Central memory CD8-positive, alpha-beta T cell (primary cell): ENCODE measurements at regions not wholly inside any gene's neighbourhood (a gene's known extent, or its start where the extent isn't known, plus 50 kb on each side); places are given as distances from the start of the nearest gene placed in this dataset.

Source experiments
- ATAC-seq: fragments of 150-1000 bp; cut with Tn5 transposase; replicated peaks from 2 replicates; pipeline ENCODE4 v1.10.0; 2022; ENCODE audit warnings: mild to moderate bottlenecking, moderate FRiP score, moderate number of reproducible peaks; ENCODE audit not compliant: poor library complexity, severe bottlenecking; ENCODE audit errors: extremely low read depth
- DNase-seq, 2 donors: peaks; one replicate each; pipeline ENCODE4 v3.0.0; 2021; ENCODE audit warnings: low spot score in 2 of 2
- H3K27ac Mint-ChIP-seq: one replicate; pipeline ENCODE4 v1.8.0; 2022; ENCODE audit warnings: low read depth, mild to moderate bottlenecking, moderate library complexity, mixed read lengths
- H3K27me3 Mint-ChIP-seq: one replicate; pipeline ENCODE4 v1.8.0; 2022; ENCODE audit warnings: mixed read lengths
- H3K36me3 Mint-ChIP-seq: one replicate; pipeline ENCODE4 v1.8.0; 2022; ENCODE audit warnings: mild to moderate bottlenecking, moderate library complexity, mixed read lengths; ENCODE audit not compliant: insufficient read depth
- H3K4me1 Mint-ChIP-seq: one replicate; pipeline ENCODE4 v1.8.0; 2022; ENCODE audit warnings: mixed read lengths
- H3K4me3 Mint-ChIP-seq: one replicate; pipeline ENCODE4 v1.8.0; 2022; ENCODE audit warnings: mild to moderate bottlenecking, moderate library complexity, mixed read lengths
- H3K9me3 Mint-ChIP-seq: one replicate; pipeline ENCODE4 v1.8.0; 2022; ENCODE audit warnings: mixed read lengths

DNA sequence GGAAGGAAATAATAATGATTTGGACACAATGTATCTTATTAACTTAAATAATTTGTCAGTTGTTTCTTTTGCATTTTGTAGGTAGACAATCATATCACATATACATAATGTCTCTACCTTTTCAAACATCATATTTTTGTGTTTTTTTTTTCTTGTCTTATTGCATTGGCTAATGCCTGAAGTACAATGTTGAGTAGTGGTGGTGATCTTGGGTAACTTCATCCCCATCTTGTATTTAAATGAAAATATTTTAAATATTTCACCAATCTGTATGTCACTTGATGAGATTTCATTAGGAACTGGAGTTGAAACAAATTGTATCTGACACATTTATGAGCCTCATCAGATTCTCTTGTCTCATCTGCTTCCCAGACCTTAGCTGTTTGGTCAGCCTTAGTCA is 109.7 kb upstream of the LHX5 start:
- Mint-ChIP-seq H3K27me3 (peaks cover 62% of the 10 kb centered on the region), H3K4me3 (no peak overlapping the region), H3K27ac (no peak overlapping the region), H3K36me3 (no peaks in the 10 kb centered on the region), H3K4me1 (no peaks in the 10 kb centered on the region), H3K9me3 (peaks cover 7% of the 10 kb centered on the region)
- no peak for DNase-seq
- no peak for ATAC-seq

DNA sequence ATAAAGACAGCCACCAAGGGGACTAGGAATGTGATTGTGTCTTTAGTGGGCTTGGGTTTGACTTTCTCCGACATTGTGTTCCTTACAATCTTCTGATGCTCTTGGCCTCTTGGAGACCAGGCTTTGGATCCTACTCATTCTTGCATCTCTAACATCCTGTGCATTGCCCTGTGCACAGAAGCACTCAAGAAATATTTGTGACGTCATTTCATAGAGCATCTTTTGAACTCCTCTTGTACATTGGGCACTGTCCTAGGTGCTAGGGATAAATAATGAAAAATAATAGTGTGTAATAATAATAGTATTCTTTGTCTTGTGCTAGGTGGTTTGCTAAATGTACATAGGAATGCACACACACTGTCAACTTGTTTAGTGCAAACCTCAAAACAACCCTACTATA is 108.8 kb upstream of the LHX5 start:
- H3K36me3 Mint-ChIP-seq = no peaks in the 10 kb centered on the region
- no peak for ATAC-seq
- H3K27me3 Mint-ChIP-seq = peaks cover 70% of the 10 kb centered on the region
- no peaks in the 10 kb centered on the region for H3K4me1 Mint-ChIP-seq
- H3K4me3 Mint-ChIP-seq = no peak overlapping the region
- H3K9me3 Mint-ChIP-seq = peaks cover 7% of the 10 kb centered on the region
- no peak for DNase-seq
- H3K27ac Mint-ChIP-seq = no peak overlapping the region

DNA sequence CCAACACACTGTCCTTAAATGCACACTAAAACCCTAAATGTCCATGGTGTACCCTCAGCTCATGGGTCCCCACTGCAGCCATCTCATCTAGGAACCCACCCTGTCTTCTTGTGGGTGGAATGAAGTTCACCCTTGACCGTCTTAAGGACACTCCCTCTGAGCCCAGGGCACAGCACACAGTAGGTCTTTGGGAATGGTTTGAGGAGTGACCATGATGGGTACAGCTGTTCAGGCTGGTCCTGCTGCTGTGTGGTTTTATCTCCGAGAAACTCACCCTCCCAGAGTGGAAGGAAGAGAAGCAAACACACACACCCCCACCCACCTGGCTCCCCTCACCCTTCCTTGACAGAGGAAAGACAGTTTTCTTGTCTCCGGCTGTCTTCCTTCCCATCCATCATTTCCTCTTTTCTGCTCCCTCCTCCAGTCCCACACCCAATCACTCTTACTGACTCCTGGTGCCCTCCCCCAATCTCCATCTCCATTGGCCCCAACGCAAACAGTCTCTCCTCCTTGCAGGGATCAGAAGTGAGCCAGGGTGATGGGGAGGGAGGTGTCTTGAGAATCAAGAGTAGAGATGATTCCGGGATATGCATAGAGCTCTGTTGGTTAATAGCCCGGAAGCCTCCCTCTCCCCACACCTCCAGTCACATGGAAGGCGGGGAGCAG is 105.9 kb upstream of the LHX5 start:
- ATAC-seq = no peak
- Mint-ChIP-seq H3K9me3 (peaks cover 7% of the 10 kb centered on the region), H3K27me3 (peaks cover 60% of the 10 kb centered on the region), H3K27ac (no peak overlapping the region), H3K4me1 (no peaks in the 10 kb centered on the region), H3K4me3 (no peak overlapping the region), H3K36me3 (no peaks in the 10 kb centered on the region)
- no peak for DNase-seq

DNA sequence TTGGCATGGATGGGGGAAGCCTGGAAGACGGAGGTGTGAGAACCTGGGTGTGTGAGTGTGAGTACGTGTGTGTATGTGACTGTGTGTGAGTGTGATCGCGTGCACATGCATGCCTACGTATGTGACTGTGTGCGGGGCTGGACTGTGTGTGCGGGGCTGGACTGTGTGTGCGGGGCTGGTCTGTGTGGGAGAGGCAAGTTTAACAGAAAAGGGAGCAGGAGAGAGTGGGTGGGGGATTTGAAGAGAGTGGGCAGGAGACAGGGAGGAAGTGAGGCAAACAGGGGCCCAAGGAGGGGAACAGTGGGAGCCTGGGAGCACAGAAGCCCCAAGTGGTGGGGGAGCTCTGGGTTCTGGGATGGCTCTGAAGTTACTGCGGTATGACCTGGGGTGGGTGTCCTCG is 103.7 kb upstream of the LHX5 start:
- Mint-ChIP-seq H3K4me1 (no peaks in the 10 kb centered on the region), H3K9me3 (no peaks in the 10 kb centered on the region), H3K36me3 (no peaks in the 10 kb centered on the region), H3K27ac (no peak overlapping the region), H3K4me3 (no peak overlapping the region), H3K27me3 (peaks cover 42% of the 10 kb centered on the region)
- DNase-seq = no peak
- ATAC-seq = no peak

DNA sequence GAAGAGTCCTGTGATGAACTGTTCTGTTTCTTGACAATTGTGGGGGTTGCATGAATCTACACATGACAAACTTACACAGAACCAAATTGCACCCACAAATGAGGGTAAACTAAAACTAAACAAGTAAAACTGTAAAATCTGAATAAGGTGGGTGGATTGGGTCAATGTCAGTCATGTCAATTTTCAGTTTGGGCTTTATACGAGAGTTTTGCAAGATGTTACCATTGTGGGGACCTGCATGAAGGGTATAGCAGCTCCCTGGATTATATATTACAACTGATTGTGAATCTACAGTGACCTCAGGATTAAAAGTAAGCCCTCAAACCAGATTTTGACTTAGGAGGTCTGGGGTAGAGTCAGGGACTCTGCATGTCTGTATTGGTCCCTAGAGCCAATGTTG is 101.5 kb upstream of the LHX5 start:
- Mint-ChIP-seq H3K27ac (no peak overlapping the region), H3K4me3 (no peak overlapping the region), H3K36me3 (no peaks in the 10 kb centered on the region), H3K4me1 (no peaks in the 10 kb centered on the region), H3K9me3 (no peaks in the 10 kb centered on the region), H3K27me3 (peaks cover 41% of the 10 kb centered on the region)
- DNase-seq (no peak), ATAC-seq (no peak)

DNA sequence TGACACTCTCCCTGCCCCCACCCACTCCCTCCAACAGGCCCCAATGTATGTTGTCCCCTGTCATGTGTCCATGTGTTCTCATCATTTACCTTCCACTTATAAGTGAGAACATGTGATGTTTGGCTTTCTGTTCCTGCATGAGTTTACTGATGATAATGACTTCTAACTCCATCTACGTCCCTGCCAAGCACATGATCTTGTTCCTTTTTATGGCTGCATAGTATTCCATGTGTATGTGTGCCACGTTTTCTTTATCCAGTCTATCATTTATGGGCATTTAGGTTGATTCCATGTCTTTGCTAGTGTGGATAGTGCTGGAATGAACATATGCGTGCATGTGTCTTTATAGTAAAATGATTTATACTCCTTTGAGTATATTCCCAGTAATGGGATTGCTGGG is 100.0 kb upstream of the LHX5 start:
- H3K4me1 Mint-ChIP-seq = no peaks in the 10 kb centered on the region
- no peak overlapping the region for H3K4me3 Mint-ChIP-seq
- no peaks in the 10 kb centered on the region for H3K36me3 Mint-ChIP-seq
- H3K27me3 Mint-ChIP-seq = peaks cover 31% of the 10 kb centered on the region
- H3K27ac Mint-ChIP-seq = no peak overlapping the region
- no peaks in the 10 kb centered on the region for H3K9me3 Mint-ChIP-seq
- no peak for DNase-seq
- ATAC-seq = no peak

DNA sequence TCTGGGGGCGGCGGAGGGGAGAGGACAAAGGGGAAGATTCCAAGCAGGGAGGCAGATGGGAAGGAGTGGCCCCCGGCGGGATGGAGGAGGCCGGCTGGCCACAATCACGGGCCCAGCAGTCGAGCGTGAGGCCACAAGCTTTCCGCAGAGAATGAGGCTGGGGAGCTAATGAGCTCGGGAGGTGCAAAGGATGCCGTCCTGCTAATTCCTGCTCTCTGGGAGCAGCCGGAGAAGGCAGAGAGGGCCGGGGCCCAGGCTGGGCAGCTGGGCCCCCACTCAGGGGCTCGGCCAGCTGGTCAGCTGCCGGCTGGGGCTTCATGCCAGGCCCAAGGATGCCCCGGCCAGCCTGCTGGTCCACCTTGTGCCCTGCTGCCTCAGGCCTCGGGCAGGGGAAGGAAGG is 98.1 kb upstream of the LHX5 start:
- Mint-ChIP-seq H3K27ac (no peak overlapping the region), H3K36me3 (no peaks in the 10 kb centered on the region), H3K9me3 (no peaks in the 10 kb centered on the region), H3K4me1 (no peaks in the 10 kb centered on the region), H3K4me3 (no peak overlapping the region), H3K27me3 (peaks cover 24% of the 10 kb centered on the region)
- DNase-seq (no peak), ATAC-seq (no peak)

DNA sequence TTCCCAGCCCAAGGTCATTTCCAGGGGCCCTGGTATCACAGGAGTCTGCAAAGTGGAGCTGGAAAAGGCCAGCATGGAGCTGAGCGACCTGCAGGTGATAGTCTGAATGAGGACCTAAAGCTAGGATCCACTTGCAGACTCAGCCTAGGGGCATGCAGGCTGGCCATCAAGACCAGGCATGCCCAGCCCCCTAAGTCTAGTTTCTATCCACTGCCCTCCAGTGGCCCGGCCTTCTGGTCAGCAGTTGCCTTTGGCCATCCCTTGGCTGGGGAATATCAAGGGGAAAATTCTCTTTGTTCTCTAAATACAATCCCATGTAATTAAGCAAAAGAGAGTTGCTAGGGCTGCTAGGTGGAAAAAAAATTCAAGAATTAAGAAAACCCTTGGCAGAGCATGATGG is 96.3 kb upstream of the LHX5 start:
- H3K36me3 Mint-ChIP-seq = no peaks in the 10 kb centered on the region

DNA sequence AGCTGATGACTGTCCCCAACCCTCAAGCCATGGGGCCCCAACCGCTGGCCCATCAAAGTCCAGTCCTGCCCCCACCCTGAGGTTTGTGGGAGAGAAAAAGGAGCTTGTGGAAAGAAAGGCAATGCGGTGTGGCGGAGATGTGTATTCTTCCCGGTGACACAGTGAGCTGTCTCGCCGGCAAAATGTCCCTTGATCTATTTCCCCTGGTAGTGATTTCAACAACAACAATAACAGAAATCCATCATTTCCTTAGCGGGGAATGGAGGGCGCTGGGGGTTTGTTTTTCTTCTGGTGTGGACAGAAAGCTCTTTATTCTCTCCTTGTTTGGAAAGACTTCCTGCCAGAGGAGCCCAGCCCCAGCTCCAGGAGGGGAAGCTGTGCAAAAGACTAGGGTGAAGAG is 93.7 kb upstream of the LHX5 start:
- H3K27me3 Mint-ChIP-seq = peaks cover 44% of the 10 kb centered on the region
- no peaks in the 10 kb centered on the region for H3K36me3 Mint-ChIP-seq
- no peaks in the 10 kb centered on the region for H3K4me1 Mint-ChIP-seq
- no peak for DNase-seq
- H3K27ac Mint-ChIP-seq = no peak overlapping the region
- H3K4me3 Mint-ChIP-seq = no peak overlapping the region
- H3K9me3 Mint-ChIP-seq = peaks cover 5% of the 10 kb centered on the region
- no peak for ATAC-seq

More for the DNA sequence above, 96.3 kb upstream of the LHX5 start:
- H3K4me3 Mint-ChIP-seq = no peak overlapping the region
- no peak for DNase-seq
- peaks cover 41% of the 10 kb centered on the region for H3K27me3 Mint-ChIP-seq
- H3K9me3 Mint-ChIP-seq = peaks cover 4% of the 10 kb centered on the region
- H3K4me1 Mint-ChIP-seq = no peaks in the 10 kb centered on the region
- ATAC-seq = no peak
- no peak overlapping the region for H3K27ac Mint-ChIP-seq

DNA sequence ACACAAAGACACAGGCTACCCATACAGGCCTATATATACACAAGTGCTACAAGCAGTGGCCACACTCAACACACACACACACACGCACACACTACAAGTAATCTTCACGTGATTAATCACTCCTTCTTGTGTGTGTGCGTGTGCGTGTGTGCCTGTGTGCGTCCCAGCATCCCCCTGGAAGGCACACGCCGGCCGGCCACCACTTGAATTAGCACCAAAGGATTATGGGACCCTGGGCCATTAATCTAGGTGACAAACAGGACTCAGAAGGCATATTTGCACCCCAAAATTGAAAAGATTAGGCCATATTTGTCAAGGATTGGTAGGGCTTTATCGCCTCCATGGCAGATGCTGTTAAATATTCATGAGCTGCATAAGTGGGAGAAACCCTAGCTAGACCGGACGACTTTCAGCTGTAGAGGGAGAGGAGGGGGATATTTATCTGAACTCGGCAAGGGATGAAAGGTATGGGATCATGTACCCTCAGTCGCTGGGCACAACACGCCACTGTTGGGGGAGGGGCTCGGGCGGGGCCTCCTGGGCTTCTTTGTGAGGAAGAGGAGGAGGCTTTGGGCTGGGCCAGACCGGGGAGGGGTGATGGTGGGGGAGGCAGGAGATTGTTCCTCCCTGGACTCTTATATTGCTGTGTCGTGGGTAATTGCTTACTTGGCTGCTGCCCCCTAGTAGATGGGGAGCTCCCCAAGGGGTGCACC is 89.6 kb upstream of the LHX5 start:
- no peak overlapping the region for H3K27ac Mint-ChIP-seq
- peaks cover 5% of the 10 kb centered on the region for H3K9me3 Mint-ChIP-seq
- H3K27me3 Mint-ChIP-seq = peaks cover 51% of the 10 kb centered on the region
- no peak overlapping the region for H3K4me3 Mint-ChIP-seq
- DNase-seq = no peak
- H3K4me1 Mint-ChIP-seq = no peaks in the 10 kb centered on the region
- H3K36me3 Mint-ChIP-seq = peaks cover 2% of the 10 kb centered on the region
- no peak for ATAC-seq

DNA sequence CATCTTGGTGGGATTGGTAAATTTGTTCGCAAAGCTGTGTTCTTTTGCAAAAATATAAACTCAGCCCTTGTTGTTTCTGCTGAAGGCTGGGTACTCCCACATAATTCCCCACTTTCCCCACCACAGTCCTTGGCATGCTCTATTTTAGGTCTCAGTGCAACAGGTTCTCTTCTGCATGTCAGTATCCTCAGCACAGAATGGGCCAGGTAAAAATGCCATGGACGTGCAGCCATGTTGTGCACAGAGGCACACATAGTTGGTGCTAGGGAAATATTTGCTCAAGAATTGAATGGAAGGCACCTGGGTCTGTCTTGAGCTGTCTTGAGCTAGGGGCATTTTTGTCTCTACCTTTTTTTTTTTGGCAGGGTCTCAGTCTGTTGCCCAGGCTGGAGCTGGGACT is 87.8 kb upstream of the LHX5 start:
- Mint-ChIP-seq H3K4me3 (no peak overlapping the region), H3K36me3 (peaks cover 2% of the 10 kb centered on the region), H3K4me1 (no peaks in the 10 kb centered on the region), H3K27ac (no peak overlapping the region), H3K9me3 (peaks cover 5% of the 10 kb centered on the region), H3K27me3 (peaks cover 44% of the 10 kb centered on the region)
- DNase-seq = no peak
- ATAC-seq = no peak

DNA sequence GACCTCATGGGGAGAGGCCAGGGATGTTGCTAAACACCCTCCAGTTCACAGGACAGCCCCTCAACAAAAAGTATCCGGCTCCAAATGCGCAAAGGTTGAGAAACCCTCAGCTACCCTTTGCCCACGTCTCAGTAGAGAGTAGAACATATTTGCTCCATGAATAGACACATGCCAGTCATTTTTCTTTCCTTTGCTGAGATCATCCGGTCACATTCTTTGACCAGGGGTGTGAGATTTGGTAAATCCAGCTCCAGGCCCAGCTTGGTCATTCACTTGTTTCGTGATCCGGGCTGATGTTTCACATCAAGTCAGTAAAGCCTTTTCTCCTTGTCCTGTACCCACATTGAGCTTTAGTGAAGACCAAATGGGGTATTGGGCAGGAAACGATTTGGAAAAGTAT is 83.6 kb upstream of the LHX5 start:
- Mint-ChIP-seq H3K9me3 (peaks cover 5% of the 10 kb centered on the region), H3K4me3 (no peak overlapping the region), H3K27ac (no peak overlapping the region), H3K4me1 (no peaks in the 10 kb centered on the region), H3K27me3 (peaks cover 27% of the 10 kb centered on the region), H3K36me3 (peaks cover 2% of the 10 kb centered on the region)
- ATAC-seq = no peak
- no peak for DNase-seq

DNA sequence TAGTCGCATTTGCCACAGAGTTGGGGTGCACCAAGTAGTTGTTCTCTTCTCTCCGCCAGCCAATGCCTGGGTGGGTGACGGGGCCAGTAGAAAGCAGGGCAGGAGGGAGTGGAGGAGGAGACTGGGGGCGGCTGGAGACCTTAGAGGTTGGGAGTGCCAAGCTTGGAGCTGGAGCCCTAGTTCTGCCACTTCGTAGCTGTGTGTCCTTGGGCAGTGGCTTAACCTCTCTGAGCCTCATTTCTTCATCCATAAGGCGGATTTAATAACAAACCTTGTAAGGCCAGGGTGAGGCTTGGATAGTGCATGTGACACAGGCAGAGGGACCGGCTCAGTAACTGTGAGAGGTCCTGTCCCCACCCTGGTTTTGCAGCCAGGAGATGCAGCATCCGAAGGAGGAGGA is 81.1 kb upstream of the LHX5 start:
- H3K27me3 Mint-ChIP-seq = peaks cover 35% of the 10 kb centered on the region
- no peaks in the 10 kb centered on the region for H3K36me3 Mint-ChIP-seq
- no peak for ATAC-seq
- no peak for DNase-seq
- H3K9me3 Mint-ChIP-seq = peaks cover 5% of the 10 kb centered on the region
- H3K4me1 Mint-ChIP-seq = no peaks in the 10 kb centered on the region
- H3K4me3 Mint-ChIP-seq = no peak overlapping the region
- H3K27ac Mint-ChIP-seq = no peak overlapping the region
